HUES6 (cell line): ENCODE measurements at regions not wholly inside any gene's neighbourhood (a gene's known extent, or its start where the extent isn't known, plus 50 kb on each side); places are given as distances from the start of the nearest gene placed in this dataset.
"Not testable (repeated sequence)": the region's sequence is repeated elsewhere in the genome, so short reads cannot be mapped to it uniquely, and the experiment has no call there.

Experiments used
- H3K27ac ChIP-seq: 2 replicates; pipeline ENCODE4 v1.7.0; 2013; ENCODE audit warnings: low read depth, mild to moderate bottlenecking, low read length, inconsistent platforms
- H3K27me3 ChIP-seq: 2 replicates; pipeline ENCODE4 v1.6.1; 2013; ENCODE audit warnings: low read length; ENCODE audit not compliant: control insufficient read depth, insufficient read depth
- H3K36me3 ChIP-seq: 2 replicates; pipeline ENCODE4 v1.6.1; 2013; ENCODE audit warnings: low read length; ENCODE audit not compliant: control insufficient read depth, insufficient read depth
- H3K4me1 ChIP-seq: 2 replicates; pipeline ENCODE4 v1.6.1; 2013; ENCODE audit warnings: low read length; ENCODE audit not compliant: control insufficient read depth, insufficient read depth
- H3K4me3 ChIP-seq: 2 replicates; pipeline ENCODE4 v1.5.1; 2013; ENCODE audit warnings: low read depth, low read length
- H3K9ac ChIP-seq: one replicate; pipeline ENCODE4 v1.6.1; 2013; ENCODE audit warnings: mild to moderate bottlenecking, low read length
- H3K9me3 ChIP-seq: 2 replicates; pipeline ENCODE4 v1.6.1; 2013; ENCODE audit warnings: low read depth, low read length; ENCODE audit not compliant: control insufficient read depth, insufficient read depth

GRCh38 chr17:71585540-71585939, 535.3 kb upstream of the SOX9 start:
- Histone ChIP-seq H3K36me3 (no peaks in the 10 kb centered on the region), H3K4me3 (no peak overlapping the region), H3K27ac (no peak overlapping the region), H3K9me3 (no peaks in the 10 kb centered on the region), H3K4me1 (peaks cover 5% of the 10 kb centered on the region; the same call in 1 of the 2 replicates), H3K9ac (no peak overlapping the region), H3K27me3 (no peaks in the 10 kb centered on the region)

GRCh38 chr17:71592431-71592830, 528.4 kb upstream of the SOX9 start:
- Histone ChIP-seq H3K4me1 (no peaks in the 10 kb centered on the region), H3K9ac (no peak overlapping the region), H3K27me3 (no peaks in the 10 kb centered on the region), H3K27ac (no peak overlapping the region), H3K9me3 (no peaks in the 10 kb centered on the region), H3K4me3 (no peak overlapping the region), H3K36me3 (no peaks in the 10 kb centered on the region)

- no peak overlapping the region for H3K4me3 ChIP-seq
- H3K9ac ChIP-seq = no peak overlapping the region
- no peaks in the 10 kb centered on the region for H3K27me3 ChIP-seq
- H3K27ac ChIP-seq = no peak overlapping the region
- no peaks in the 10 kb centered on the region for H3K4me1 ChIP-seq
- no peaks in the 10 kb centered on the region for H3K9me3 ChIP-seq
- H3K36me3 ChIP-seq = no peaks in the 10 kb centered on the region
These were observed 527.7 kb upstream of the SOX9 start for GRCh38 chr17:71593078-71593477.

DNA sequence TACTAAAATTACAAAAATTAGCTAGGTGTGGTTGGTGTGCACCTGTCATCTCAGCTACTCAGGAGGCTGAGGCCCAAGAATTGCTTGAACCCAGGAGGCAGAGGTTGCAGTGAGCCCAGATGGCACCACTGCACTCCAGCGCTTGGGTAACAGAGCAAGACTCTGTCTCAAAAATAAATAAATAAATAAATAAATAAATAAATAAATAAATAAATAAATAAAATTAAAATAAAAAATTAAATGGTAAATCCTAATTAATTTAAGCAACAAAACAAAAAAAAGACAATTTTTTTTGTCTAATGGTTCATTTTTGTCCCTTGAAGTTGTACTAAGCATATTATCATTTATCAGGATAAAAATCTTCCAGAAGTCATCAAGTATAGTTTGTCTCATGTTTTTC, 521.2 kb upstream of the SOX9 start:
- H3K36me3 ChIP-seq, H3K9me3 ChIP-seq, H3K9ac ChIP-seq, H3K4me1 ChIP-seq, H3K27ac ChIP-seq, H3K27me3 ChIP-seq, H3K4me3 ChIP-seq: not testable (repeated sequence)

GRCh38 chr17:71600137-71600789, 520.6 kb upstream of the SOX9 start:
- H3K4me1 ChIP-seq = no peaks in the 10 kb centered on the region
- H3K27me3 ChIP-seq = no peaks in the 10 kb centered on the region
- no peaks in the 10 kb centered on the region for H3K36me3 ChIP-seq
- H3K4me3 ChIP-seq = no peak overlapping the region
- H3K27ac ChIP-seq = no peak overlapping the region
- no peak overlapping the region for H3K9ac ChIP-seq
- no peaks in the 10 kb centered on the region for H3K9me3 ChIP-seq

- no peaks in the 10 kb centered on the region for H3K27me3 ChIP-seq
- no peaks in the 10 kb centered on the region for H3K36me3 ChIP-seq
- no peaks in the 10 kb centered on the region for H3K4me1 ChIP-seq
- H3K27ac ChIP-seq = no peak overlapping the region
- H3K4me3 ChIP-seq = no peak overlapping the region
- H3K9me3 ChIP-seq = no peaks in the 10 kb centered on the region
- H3K9ac ChIP-seq = no peak overlapping the region
These were observed 518.8 kb upstream of the SOX9 start for GRCh38 chr17:71601894-71602504.

DNA sequence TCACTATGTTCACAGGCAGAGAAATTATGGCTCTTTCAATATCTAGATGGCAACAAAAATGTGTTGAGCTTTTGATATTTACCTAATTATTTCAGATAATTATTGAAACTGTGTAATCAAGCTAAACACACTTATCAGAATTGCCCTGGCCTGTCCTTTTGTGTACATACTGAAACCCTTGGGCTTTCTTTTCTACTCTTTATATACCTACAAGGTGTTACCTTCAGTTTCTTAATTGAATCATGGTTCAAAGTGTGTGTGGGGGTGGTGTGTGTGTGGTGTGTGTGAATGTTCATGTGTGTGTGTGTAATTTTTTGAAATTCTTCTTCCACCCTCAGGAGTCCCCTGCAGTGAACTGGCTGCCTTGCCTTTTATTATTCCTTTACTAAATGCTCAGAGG, 506.8 kb upstream of the SOX9 start:
- Histone ChIP-seq H3K36me3 (no peaks in the 10 kb centered on the region), H3K27me3 (no peaks in the 10 kb centered on the region), H3K27ac (no peak overlapping the region), H3K9ac (no peak overlapping the region), H3K9me3 (peaks cover 10% of the 10 kb centered on the region), H3K4me3 (no peak overlapping the region), H3K4me1 (no peaks in the 10 kb centered on the region)

DNA sequence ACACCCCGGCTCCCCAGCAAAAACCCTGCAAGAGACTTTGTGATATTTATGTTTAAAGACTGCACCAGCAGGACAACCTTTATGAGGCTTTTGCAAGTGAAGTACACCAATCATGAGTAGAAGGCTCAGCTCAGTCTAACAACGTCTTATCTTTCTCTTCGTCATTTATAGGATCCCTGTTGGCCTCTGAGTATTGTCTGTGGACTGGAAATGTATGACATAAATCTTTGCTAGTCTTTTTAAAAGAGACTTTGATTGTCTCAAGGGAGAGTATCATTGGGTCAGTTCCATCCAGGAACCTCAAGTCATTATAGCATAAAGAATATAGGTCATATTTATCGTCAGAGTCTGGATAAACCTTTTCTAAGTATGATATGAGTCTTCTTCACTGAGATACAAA, 505.0 kb upstream of the SOX9 start:
- Histone ChIP-seq H3K36me3 (no peaks in the 10 kb centered on the region), H3K27ac (no peak overlapping the region), H3K27me3 (no peaks in the 10 kb centered on the region), H3K9ac (no peak overlapping the region), H3K4me3 (no peak overlapping the region), H3K9me3 (peaks cover 13% of the 10 kb centered on the region), H3K4me1 (no peaks in the 10 kb centered on the region)

DNA sequence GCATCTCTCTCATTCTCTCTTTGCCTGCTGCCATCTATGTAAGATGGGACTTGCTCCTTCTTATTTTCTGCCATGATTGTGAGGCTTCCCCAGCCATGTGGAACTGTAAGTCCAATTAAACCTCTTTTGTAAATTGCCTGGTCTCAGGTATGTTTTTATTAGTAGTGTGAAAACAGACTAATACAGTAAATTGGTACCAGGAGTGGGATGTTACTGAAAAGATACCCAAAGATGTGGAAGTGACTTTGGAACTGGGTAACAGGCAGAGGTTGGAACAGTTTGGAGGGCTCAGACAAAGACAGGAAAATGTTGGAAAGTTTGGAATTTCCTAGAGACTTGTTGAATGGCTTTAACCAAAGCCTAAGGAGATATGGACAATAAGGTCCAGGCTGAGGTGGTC, 503.1 kb upstream of the SOX9 start:
- H3K4me1 ChIP-seq, H3K27ac ChIP-seq, H3K9ac ChIP-seq, H3K36me3 ChIP-seq, H3K27me3 ChIP-seq, H3K4me3 ChIP-seq: not testable (repeated sequence)
- peaks cover 20% of the 10 kb centered on the region for H3K9me3 ChIP-seq

DNA sequence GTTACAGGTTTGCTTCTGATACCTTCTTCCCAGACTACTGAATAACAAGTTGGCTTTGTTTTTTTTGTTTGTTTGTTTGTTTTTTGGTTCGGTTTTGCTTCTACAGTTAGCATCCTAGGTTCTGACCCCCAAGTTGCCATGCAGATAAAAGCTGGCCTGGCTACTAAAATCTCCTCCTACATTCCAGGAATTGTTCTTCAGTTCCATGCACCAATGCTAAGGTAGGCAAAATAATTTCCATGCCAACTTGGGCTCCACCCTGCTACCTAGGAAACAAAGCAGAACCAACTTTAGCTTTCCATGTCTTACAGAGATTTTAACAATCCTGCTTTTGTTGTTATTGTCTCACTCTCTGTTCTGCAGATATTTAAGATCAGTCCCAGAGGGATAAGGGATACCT, 495.5 kb upstream of the SOX9 start:
- Histone ChIP-seq H3K9me3 (peaks cover 11% of the 10 kb centered on the region; the same call in 1 of the 2 replicates), H3K36me3 (no peaks in the 10 kb centered on the region), H3K27me3 (no peaks in the 10 kb centered on the region), H3K4me1 (no peaks in the 10 kb centered on the region), H3K27ac (no peak overlapping the region), H3K9ac (no peak overlapping the region), H3K4me3 (no peak overlapping the region)

GRCh38 chr17:71628306-71628705, 492.5 kb upstream of the SOX9 start:
- Histone ChIP-seq H3K4me3 (no peak overlapping the region), H3K4me1 (no peaks in the 10 kb centered on the region), H3K27me3 (no peaks in the 10 kb centered on the region), H3K9ac (no peak overlapping the region), H3K9me3 (0 out of 2 replicates have a peak, but pooled peaks cover 4% of the 10 kb centered on the region), H3K27ac (no peak overlapping the region), H3K36me3 (no peaks in the 10 kb centered on the region)
